ENCODE measurements at regions not wholly inside any gene's neighbourhood (a gene's known extent, or its start where the extent isn't known, plus 50 kb on each side); places are given as distances from the start of the nearest gene placed in this dataset.

DNA sequence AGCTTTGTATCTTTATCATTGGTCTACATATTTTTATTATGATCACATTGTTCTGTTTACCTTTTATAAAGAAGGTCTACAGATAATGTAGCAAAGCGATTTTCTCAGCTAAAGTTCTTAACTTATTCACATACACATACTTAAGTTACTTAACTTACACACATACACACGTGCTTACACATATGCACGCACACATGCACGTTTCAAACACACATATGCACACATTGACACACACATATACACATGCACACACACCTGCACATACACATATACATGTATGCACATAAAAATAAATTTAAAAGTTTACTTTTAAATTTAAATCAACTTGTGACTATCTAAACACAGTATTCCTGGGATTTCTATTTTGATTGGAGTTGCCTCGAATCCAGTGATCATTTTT, 1204.5 kb upstream of the SLC39A10 start:
- TF ChIP-seq, protein P1, sequence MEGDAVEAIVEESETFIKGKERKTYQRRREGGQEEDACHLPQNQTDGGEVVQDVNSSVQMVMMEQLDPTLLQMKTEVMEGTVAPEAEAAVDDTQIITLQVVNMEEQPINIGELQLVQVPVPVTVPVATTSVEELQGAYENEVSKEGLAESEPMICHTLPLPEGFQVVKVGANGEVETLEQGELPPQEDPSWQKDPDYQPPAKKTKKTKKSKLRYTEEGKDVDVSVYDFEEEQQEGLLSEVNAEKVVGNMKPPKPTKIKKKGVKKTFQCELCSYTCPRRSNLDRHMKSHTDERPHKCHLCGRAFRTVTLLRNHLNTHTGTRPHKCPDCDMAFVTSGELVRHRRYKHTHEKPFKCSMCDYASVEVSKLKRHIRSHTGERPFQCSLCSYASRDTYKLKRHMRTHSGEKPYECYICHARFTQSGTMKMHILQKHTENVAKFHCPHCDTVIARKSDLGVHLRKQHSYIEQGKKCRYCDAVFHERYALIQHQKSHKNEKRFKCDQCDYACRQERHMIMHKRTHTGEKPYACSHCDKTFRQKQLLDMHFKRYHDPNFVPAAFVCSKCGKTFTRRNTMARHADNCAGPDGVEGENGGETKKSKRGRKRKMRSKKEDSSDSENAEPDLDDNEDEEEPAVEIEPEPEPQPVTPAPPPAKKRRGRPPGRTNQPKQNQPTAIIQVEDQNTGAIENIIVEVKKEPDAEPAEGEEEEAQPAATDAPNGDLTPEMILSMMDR (IDR thresholded peaks at IDR 0.05; ENCODE audit: low read depth, low read length), result no peak
- no peak for TF ChIP-seq EZH2phosphoT487 (IDR thresholded peaks at IDR 0.05; ENCODE audit: low read depth)
